Liver (tissue), 8 donors: ENCODE measurements at regions not wholly inside any gene's neighbourhood (a gene's known extent, or its start where the extent isn't known, plus 50 kb on each side); places are given as distances from the start of the nearest gene placed in this dataset.

Experiments used
- DNase-seq: peaks from one replicate; pipeline ENCODE4 v3.0.0-alpha.2; 2017; ENCODE audit warnings: low spot score
- H3K27ac ChIP-seq, 2 donors: one replicate each; pipeline ENCODE4 v1.7.0; 2013; ENCODE audit warnings: inconsistent platforms in 2 of 2, low read length in 2 of 2, control low read depth in 1 of 2, low read depth in 1 of 2, mild to moderate bottlenecking in 1 of 2
- H3K27me3 ChIP-seq, 4 donors: one replicate each; pipeline versions ENCODE4 v1.6.1 to v1.7.0; 2013; ENCODE audit warnings: low read length in 3 of 4, inconsistent platforms in 1 of 4, mild to moderate bottlenecking in 1 of 4, moderate library complexity in 1 of 4; ENCODE audit not compliant: control insufficient read depth in 4 of 4, insufficient read depth in 4 of 4
- H3K36me3 ChIP-seq, 4 donors: one replicate each; pipeline versions ENCODE4 v1.6.1 to v1.7.0; 2013; ENCODE audit warnings: low read length in 3 of 4, mild to moderate bottlenecking in 3 of 4, low read depth in 1 of 4, moderate library complexity in 1 of 4; ENCODE audit not compliant: control insufficient read depth in 4 of 4, insufficient read depth in 3 of 4
- H3K4me1 ChIP-seq, 4 donors: one replicate each; pipeline versions ENCODE4 v1.6.1 to v1.7.0; 2013; ENCODE audit warnings: low read length in 3 of 4, mild to moderate bottlenecking in 3 of 4, moderate library complexity in 1 of 4; ENCODE audit not compliant: control insufficient read depth in 4 of 4, insufficient read depth in 4 of 4
- H3K4me3 ChIP-seq, 3 donors: one replicate each; pipeline versions ENCODE4 v1.6.1 to v1.7.0; 2013; ENCODE audit warnings: low read length in 3 of 3, control low read depth in 1 of 3, low read depth in 1 of 3, mild to moderate bottlenecking in 1 of 3
- H3K9ac ChIP-seq, 2 donors: one replicate each; pipeline ENCODE4 v1.7.0; 2013; ENCODE audit warnings: low read length in 2 of 2, mild to moderate bottlenecking in 2 of 2, moderate library complexity in 2 of 2, control low read depth in 1 of 2, low read depth in 1 of 2
- H3K9me3 ChIP-seq, 4 donors: one replicate each; pipeline versions ENCODE4 v1.6.1 to v1.7.0; 2013; ENCODE audit warnings: low read length in 3 of 4; ENCODE audit not compliant: control insufficient read depth in 4 of 4
- ATF3 ChIP-seq: IDR thresholded peaks from 2 replicates; pipeline ENCODE4 v1.6.1; 2016; ENCODE audit warnings: antibody characterized with exemption
- CTCF ChIP-seq: fragments of 150-350 bp; IDR thresholded peaks from 2 replicates; pipeline ENCODE4 v1.5.1; 2017; ENCODE audit warnings: improper control_type of control experiment, low read depth, low read length; ENCODE audit not compliant: missing input control
- EGR1 ChIP-seq, 2 donors: IDR thresholded peaks; 2 replicates each; pipeline ENCODE4 v1.6.1; 2016 to 2018; ENCODE audit warnings: antibody characterized with exemption in 2 of 2, low read depth in 2 of 2
- FOXA2 ChIP-seq: IDR thresholded peaks from 2 replicates; pipeline ENCODE4 v1.6.1; 2016; ENCODE audit warnings: antibody characterized with exemption
- GABPA ChIP-seq, 2 donors: IDR thresholded peaks in 1 of 2; conservative IDR thresholded peaks in 1 of 2; 2 replicates each; pipeline ENCODE4 v1.6.1; 2016; ENCODE audit warnings: antibody characterized with exemption in 2 of 2, mild to moderate bottlenecking in 1 of 2, moderate library complexity in 1 of 2
- HNF4A ChIP-seq, 2 donors: conservative IDR thresholded peaks; 2 replicates each; pipeline ENCODE4 v1.6.1; 2016; ENCODE audit warnings: antibody characterized with exemption in 2 of 2, mild to moderate bottlenecking in 2 of 2
- HNF4G ChIP-seq: IDR thresholded peaks from 2 replicates; pipeline ENCODE4 v1.6.1; 2016; ENCODE audit warnings: antibody characterized with exemption
- JUND ChIP-seq, 2 donors: IDR thresholded peaks; 2 replicates each; pipeline ENCODE4 v1.6.1; 2016; ENCODE audit warnings: antibody characterized with exemption in 2 of 2
- NR2F2 ChIP-seq: IDR thresholded peaks from 2 replicates; pipeline ENCODE4 v1.6.1; 2016; ENCODE audit warnings: antibody characterized with exemption
- RAD21 ChIP-seq, 2 donors: IDR thresholded peaks; 2 replicates each; pipeline ENCODE4 v1.6.1; 2016; ENCODE audit warnings: antibody characterized with exemption in 2 of 2, mild to moderate bottlenecking in 2 of 2
- REST ChIP-seq: IDR thresholded peaks from 2 replicates; pipeline ENCODE4 v1.6.1; 2016; ENCODE audit warnings: antibody characterized with exemption, mild to moderate bottlenecking
- RXRA ChIP-seq, 2 donors: IDR thresholded peaks; 2 replicates each; pipeline ENCODE4 v1.6.1; 2017 to 2018; ENCODE audit warnings: antibody characterized with exemption in 2 of 2, mild to moderate bottlenecking in 1 of 2
- SP1 ChIP-seq: IDR thresholded peaks from 2 replicates; pipeline ENCODE4 v1.6.1; 2018; ENCODE audit warnings: antibody characterized with exemption, mild to moderate bottlenecking
- TAF1 ChIP-seq: conservative IDR thresholded peaks from 2 replicates; pipeline ENCODE4 v1.6.1; 2016; ENCODE audit warnings: antibody characterized with exemption, mild to moderate bottlenecking
- YY1 ChIP-seq: IDR thresholded peaks from 2 replicates; pipeline ENCODE4 v1.6.1; 2016; ENCODE audit warnings: antibody characterized with exemption, mild to moderate bottlenecking
- ZBTB33 ChIP-seq: IDR thresholded peaks from 2 replicates; pipeline ENCODE4 v1.6.1; 2016; ENCODE audit warnings: antibody characterized with exemption
- WGBS: extraction: QIAGEN DNeasy Blood & Tissue Kit; methylation state at CpG from one replicate; pipeline ENCODE4 v1.1.7; 2013; 5-methylcytosine and 5-hydroxymethylcytosine counted together
- donor health status: healthy.
- donor health status: healthy.
- donor health status: healthy.
- donor health status: healthy.
- donor health status: healthy.

GRCh38 chr4:176921256-176921655 is 128.5 kb upstream of the VEGFC start (continued):
- TF ChIP-seq CTCF (no peak), EGR1 (IDR thresholded peaks at IDR 0.05; ENCODE audit: low read depth in 2 of 2) (no peak), HNF4A (conservative IDR thresholded peaks at IDR 0.05) (no peak), JUND (IDR thresholded peaks at IDR 0.05) (no peak)

- H3K4me3 ChIP-seq = no peak overlapping the region
- H3K27ac ChIP-seq = no peak overlapping the region
- H3K9ac ChIP-seq = no peak overlapping the region
- peaks cover 0 to 3% (median 0%) of the 10 kb centered on the region in 4 donors for H3K27me3 ChIP-seq
- 97% methylated on average over 4 of the region's 4 CpGs for WGBS
- H3K9me3 ChIP-seq = no peaks in the 10 kb centered on the region
- DNase-seq = no peak
- no peaks in the 10 kb centered on the region for H3K4me1 ChIP-seq
- TF ChIP-seq SP1 (no peak), HNF4A (conservative IDR thresholded peaks at IDR 0.05) (no peak), YY1 (no peak), ATF3 (no peak), FOXA2 (no peak), JUND (IDR thresholded peaks at IDR 0.05) (no peak), HNF4G (no peak), GABPA (IDR thresholded peaks at IDR 0.05 in 1 of 2, conservative IDR thresholded peaks at IDR 0.05 in 1 of 2) (no peak), RXRA (IDR thresholded peaks at IDR 0.05) (no peak), CTCF (no peak), NR2F2 (no peak), RAD21 (IDR thresholded peaks at IDR 0.05) (no peak), EGR1 (IDR thresholded peaks at IDR 0.05; ENCODE audit: low read depth in 2 of 2) (no peak)
- H3K36me3 ChIP-seq = no peaks in the 10 kb centered on the region
These were observed 131.5 kb upstream of the VEGFC start for GRCh38 chr4:176924238-176924637.

GRCh38 chr4:176925962-176926361 is 133.2 kb upstream of the VEGFC start:
- Histone ChIP-seq H3K27ac (no peak overlapping the region), H3K4me1 (no peaks in the 10 kb centered on the region), H3K36me3 (no peaks in the 10 kb centered on the region), H3K9ac (no peak overlapping the region), H3K4me3 (no peak overlapping the region), H3K9me3 (no peaks in the 10 kb centered on the region), H3K27me3 (peaks cover 0 to 3% (median 0%) of the 10 kb centered on the region in 4 donors)
- no peak for TF ChIP-seq ATF3
- no peak for TF ChIP-seq REST
- TF ChIP-seq YY1 = no peak
- TF ChIP-seq ZBTB33 = no peak
- TF ChIP-seq HNF4A (conservative IDR thresholded peaks at IDR 0.05) = no peak
- TF ChIP-seq GABPA (IDR thresholded peaks at IDR 0.05 in 1 of 2, conservative IDR thresholded peaks at IDR 0.05 in 1 of 2) = no peak
- TF ChIP-seq RAD21 (IDR thresholded peaks at IDR 0.05) = no peak
- TF ChIP-seq TAF1 = no peak
- no peak for TF ChIP-seq RXRA (IDR thresholded peaks at IDR 0.05)
- TF ChIP-seq FOXA2 = no peak
- no peak for DNase-seq
- 52% methylated on average over 2 of the region's 2 CpGs for WGBS
